CD14-positive monocyte (primary cell): ENCODE measurements at regions not wholly inside any gene's neighbourhood (a gene's known extent, or its start where the extent isn't known, plus 50 kb on each side); places are given as distances from the start of the nearest gene placed in this dataset.

ENCODE experiments used
- DNase-seq, 3 donors: peaks; one replicate each; pipeline ENCODE4 v3.0.0-alpha.2; 2011 to 2022
- H2AFZ ChIP-seq: 2 replicates; pipeline ENCODE4 v1.6.0; 2012; ENCODE audit warnings: mild to moderate bottlenecking, low read depth, low read length, inconsistent platforms; ENCODE audit not compliant: insufficient read depth, poor library complexity, severe bottlenecking
- H3K27ac ChIP-seq, 2 donors: 1 replicate in 1 of 2; 2 replicates in 1 of 2; pipeline ENCODE4 v1.5.1; 2012 to 2013; ENCODE audit warnings: low read length in 2 of 2, control low read depth in 1 of 2, inconsistent platforms in 1 of 2, low read depth in 1 of 2, mild to moderate bottlenecking in 1 of 2
- H3K27me3 ChIP-seq, 2 donors: one replicate each; pipeline versions ENCODE4 v1.6.0 to v1.6.1; 2011 to 2013; ENCODE audit warnings: low read length in 2 of 2; ENCODE audit not compliant: control insufficient read depth in 2 of 2, insufficient read depth in 2 of 2
- H3K36me3 ChIP-seq, 2 donors: replicated peaks in 1 of 2; 1 replicate in 1 of 2; 2 replicates in 1 of 2; pipeline versions ENCODE4 v1.5.1 to v1.6.1; 2012 to 2013; ENCODE audit warnings: low read length in 2 of 2, control low read depth in 1 of 2, inconsistent platforms in 1 of 2, mild to moderate bottlenecking in 1 of 2; ENCODE audit not compliant: insufficient read depth in 2 of 2, control insufficient read depth in 1 of 2
- H3K4me1 ChIP-seq, 2 donors: 1 replicate in 1 of 2; 2 replicates in 1 of 2; pipeline versions ENCODE4 v1.5.1 to v1.6.1; 2012 to 2013; ENCODE audit warnings: low read length in 2 of 2, control low read depth in 1 of 2, inconsistent platforms in 1 of 2, mild to moderate bottlenecking in 1 of 2, moderate library complexity in 1 of 2; ENCODE audit not compliant: insufficient read depth in 2 of 2, control insufficient read depth in 1 of 2
- H3K4me2 ChIP-seq: replicated peaks from 2 replicates; pipeline ENCODE3; 2012; ENCODE audit warnings: low read length, moderate library complexity, mild to moderate bottlenecking; ENCODE audit not compliant: poor library complexity, severe bottlenecking; ENCODE audit errors: extremely low read depth
- H3K4me3 ChIP-seq, 3 experiments: fragments of 200-600 bp in 1 of 3; sonication (generic) in 1 of 3; replicated peaks in 1 of 3; 1 replicate in 2 of 3; 2 replicates in 1 of 3; pipeline ENCODE4 v1.5.1; 2011 to 2013; ENCODE audit warnings: low read length in 3 of 3, mild to moderate bottlenecking in 3 of 3, control low read depth in 2 of 3, low read depth in 2 of 3, inconsistent platforms in 1 of 3, moderate library complexity in 1 of 3
- H3K79me2 ChIP-seq: 2 replicates; pipeline ENCODE4 v1.6.0; 2012; ENCODE audit warnings: mild to moderate bottlenecking, control low read depth, inconsistent platforms, low read length, moderate library complexity; ENCODE audit not compliant: insufficient read depth
- H3K9ac ChIP-seq: 2 replicates; pipeline ENCODE4 v1.6.0; 2017; ENCODE audit warnings: low read length, mild to moderate bottlenecking; ENCODE audit not compliant: insufficient read depth, poor library complexity, severe bottlenecking
- H3K9me3 ChIP-seq, 2 donors: replicated peaks in 1 of 2; 1 replicate in 1 of 2; 2 replicates in 1 of 2; pipeline versions ENCODE4 v1.5.1 to v1.6.1; 2012 to 2013; ENCODE audit warnings: low read length in 2 of 2, control low read depth in 1 of 2; ENCODE audit not compliant: control insufficient read depth in 1 of 2, insufficient read depth in 1 of 2
- H4K20me1 ChIP-seq: 2 replicates; pipeline ENCODE4 v1.6.0; 2012; ENCODE audit warnings: mild to moderate bottlenecking, low read length, control low read depth, moderate library complexity; ENCODE audit not compliant: insufficient read depth
- H3K27ac Mint-ChIP-seq, 7 donors: one replicate each; pipeline ENCODE4 v1.8.0; 2020; ENCODE audit warnings: mild to moderate bottlenecking in 7 of 7, mixed read lengths in 7 of 7, moderate library complexity in 6 of 7, inconsistent platforms in 2 of 7
- H3K27me3 Mint-ChIP-seq, 3 donors: one replicate each; pipeline ENCODE4 v1.8.0; 2021 to 2022; ENCODE audit warnings: low read depth in 3 of 3, mild to moderate bottlenecking in 3 of 3, mixed read lengths in 3 of 3, moderate library complexity in 3 of 3, inconsistent platforms in 1 of 3
- H3K36me3 Mint-ChIP-seq, 2 donors: one replicate each; pipeline ENCODE4 v1.8.0; 2020; ENCODE audit warnings: mixed read lengths in 2 of 2, inconsistent platforms in 1 of 2, mild to moderate bottlenecking in 1 of 2
- H3K4me1 Mint-ChIP-seq: one replicate; pipeline ENCODE4 v1.8.0; 2020; ENCODE audit warnings: mild to moderate bottlenecking, mixed read lengths
- H3K4me3 Mint-ChIP-seq, 2 donors: one replicate each; pipeline ENCODE4 v1.8.0; 2020; ENCODE audit warnings: mild to moderate bottlenecking in 2 of 2, mixed read lengths in 2 of 2, moderate library complexity in 1 of 2
- H3K9me3 Mint-ChIP-seq, 7 donors: one replicate each; pipeline ENCODE4 v1.8.0; 2020 to 2022; ENCODE audit warnings: mixed read lengths in 7 of 7, mild to moderate bottlenecking in 6 of 7, moderate library complexity in 6 of 7, inconsistent platforms in 2 of 7
- CTCF ChIP-seq: fragments of 200-600 bp; IDR thresholded peaks from one replicate; pipeline ENCODE4 v1.8.0; 2022; ENCODE audit warnings: antibody characterized with exemption, mild to moderate bottlenecking
- WGBS: methylation state at CpG from one replicate; pipeline ENCODE4 v1.1.5; 2013; ENCODE audit warnings: missing lambda C conversion rate; ENCODE audit not compliant: insufficient coverage; 5-methylcytosine and 5-hydroxymethylcytosine counted together
- intact Hi-C, 2 donors: fragments of 100-400 bp; cut with micrococcal nuclease; formaldehyde crosslinking; loops; one replicate each; pipeline versions ENCODE4 v1.15.0 to v1.15.1; 2023

- Mint-ChIP-seq H3K4me3 (no peak overlapping the region), H3K36me3 (no peaks in the 10 kb centered on the region), H3K27me3 (no peaks in the 10 kb centered on the region), H3K9me3 (peaks cover 0 to 3% (median 0%) of the 10 kb centered on the region in 7 donors), H3K4me1 (no peaks in the 10 kb centered on the region), H3K27ac (no peak overlapping the region)
- intact Hi-C loops: no loop called here
- H3K79me2 ChIP-seq: no peaks in the 10 kb centered on the region
- no peak overlapping the region for H3K9ac ChIP-seq
- no peaks in the 10 kb centered on the region for H3K27me3 ChIP-seq
- H4K20me1 ChIP-seq: no peaks in the 10 kb centered on the region
- no peak overlapping the region for H3K4me2 ChIP-seq
- H3K9me3 ChIP-seq: no peaks in the 10 kb centered on the region
- H2AFZ ChIP-seq: no peak overlapping the region
- H3K4me3 ChIP-seq: no peak overlapping the region
- 100% methylated on average over 2 of the region's 2 CpGs for WGBS
- TF ChIP-seq CTCF: no peak
- H3K27ac ChIP-seq: no peak overlapping the region
- no peaks in the 10 kb centered on the region for H3K36me3 ChIP-seq
- no peaks in the 10 kb centered on the region for H3K4me1 ChIP-seq
- no peak for DNase-seq
Observed at GRCh38 chr4:173807347-173807746, 277.3 kb upstream of the HAND2 start.

GRCh38 chr4:173805884-173806283, 275.9 kb upstream of the HAND2 start:
- Histone ChIP-seq H3K27me3 (no peaks in the 10 kb centered on the region), H3K36me3 (no peaks in the 10 kb centered on the region), H3K4me3 (no peak overlapping the region), H3K4me2 (no peak overlapping the region), H4K20me1 (no peaks in the 10 kb centered on the region), H3K9ac (no peak overlapping the region), H2AFZ (no peak overlapping the region), H3K27ac (no peak overlapping the region), H3K9me3 (no peaks in the 10 kb centered on the region), H3K79me2 (no peaks in the 10 kb centered on the region), H3K4me1 (no peaks in the 10 kb centered on the region)
- intact Hi-C loops: no loop called here
- H3K9me3 Mint-ChIP-seq: peaks cover 0 to 3% (median 2%) of the 10 kb centered on the region in 7 donors
- TF ChIP-seq CTCF: no peak
- no peak for DNase-seq
- no peaks in the 10 kb centered on the region for H3K36me3 Mint-ChIP-seq
- 83% methylated on average over 1 of the region's 1 CpG for WGBS
- H3K27ac Mint-ChIP-seq: no peak overlapping the region
- peaks cover 0 to 2% (median 0%) of the 10 kb centered on the region in 3 donors for H3K27me3 Mint-ChIP-seq
- H3K4me1 Mint-ChIP-seq: no peaks in the 10 kb centered on the region
- no peak overlapping the region for H3K4me3 Mint-ChIP-seq
